MV-4-11 (cell line): ENCODE measurements at regions not wholly inside any gene's neighbourhood (a gene's known extent, or its start where the extent isn't known, plus 50 kb on each side); places are given as distances from the start of the nearest gene placed in this dataset.
A peak's percentile ranks its signal among the peaks of the same experiment; 100 is the strongest.
"Not testable (repeated sequence)": the region's sequence is repeated elsewhere in the genome, so short reads cannot be mapped to it uniquely, and the experiment has no call there.

Source experiments
- DNase-seq: peaks from one replicate; lab custom pipeline; 2025; lab: John Stamatoyannopoulos, UW

DNA sequence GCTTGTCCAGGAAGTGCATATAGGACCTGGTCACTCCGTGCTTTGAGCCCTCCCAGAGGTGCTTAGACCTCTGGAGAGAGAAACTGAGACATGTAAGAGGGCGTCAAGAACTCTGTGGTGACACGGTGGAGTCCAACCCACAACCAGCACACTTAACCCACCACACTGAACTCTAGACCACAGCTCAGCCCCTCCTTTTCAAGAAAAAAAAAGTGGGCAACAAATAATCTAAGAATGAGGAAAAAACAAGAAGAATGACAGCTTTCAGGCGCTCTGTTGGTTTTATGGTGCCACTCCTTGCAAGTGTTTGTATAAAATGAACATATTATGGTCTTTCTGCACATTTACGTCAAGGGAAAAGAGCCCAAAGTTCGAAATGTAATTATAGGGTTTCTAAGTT, 50.2 kb upstream of the SNAPC3 start:
- no peak for DNase-seq

DNA sequence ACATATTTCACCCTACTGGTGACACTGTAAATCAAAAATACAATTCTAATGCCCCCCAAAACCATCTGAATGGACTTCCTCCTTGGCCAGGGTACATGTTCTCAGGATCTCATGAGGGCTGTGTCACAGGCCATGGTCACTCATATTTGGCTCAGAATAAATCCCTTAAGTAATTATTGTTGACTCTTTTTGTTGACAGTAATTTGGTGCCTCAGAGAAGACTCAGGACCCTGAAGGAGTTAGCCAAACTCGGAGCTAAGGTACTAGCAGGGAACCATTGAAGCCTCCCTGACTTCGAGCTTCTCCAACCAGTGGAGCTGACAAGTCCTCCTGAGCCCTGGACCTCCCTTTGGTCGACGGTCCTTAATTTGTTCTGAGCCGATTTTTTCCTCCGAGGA, 51.2 kb upstream of the SNAPC3 start:
- DNase-seq = no peak

DNA sequence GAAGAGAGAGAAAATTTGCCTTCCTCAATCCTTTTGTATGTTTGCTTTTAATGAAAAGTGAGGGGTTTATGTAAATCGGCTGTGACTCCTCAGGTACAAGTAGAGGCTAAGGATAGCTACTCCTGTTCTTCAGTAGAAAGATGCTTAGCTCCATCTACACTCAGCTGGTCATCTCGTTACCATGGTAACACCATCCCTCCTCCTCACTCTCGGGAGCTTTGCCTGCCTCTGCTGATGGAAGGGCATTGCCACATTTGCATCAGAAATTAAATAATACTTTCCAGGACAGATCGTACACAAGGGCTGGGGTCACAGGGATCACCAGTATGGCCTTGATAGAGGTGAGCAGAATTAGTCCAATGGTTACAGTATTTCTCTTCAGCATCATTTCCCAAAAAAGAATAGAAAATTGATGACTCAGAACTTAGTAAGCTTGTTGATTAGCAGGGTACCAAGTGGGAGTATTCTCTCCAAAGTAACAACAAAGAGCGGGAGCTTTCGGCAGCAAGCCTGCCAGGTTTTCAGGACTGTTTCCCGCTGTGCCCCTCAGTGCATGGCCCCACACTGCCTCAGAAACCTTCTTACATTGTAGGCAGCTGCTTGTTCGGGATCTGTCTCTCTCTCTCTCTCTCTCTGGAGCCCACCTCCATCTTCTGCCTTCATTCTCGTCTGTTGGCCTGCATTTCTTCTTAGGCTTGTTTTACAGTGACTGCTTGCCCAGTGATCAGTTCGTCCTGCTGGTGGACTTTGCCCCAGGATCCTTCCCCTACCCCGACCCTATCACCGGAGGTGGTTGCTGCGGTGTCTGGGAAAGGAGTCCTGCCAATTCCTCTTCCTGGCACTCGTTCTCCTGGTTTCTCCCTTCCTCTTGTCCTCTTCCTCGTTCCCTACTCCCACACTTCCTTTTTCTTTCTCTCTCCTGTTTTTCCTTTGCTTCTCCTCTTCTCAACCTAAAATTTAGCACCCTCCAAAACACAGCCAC, 51.9 kb upstream of the SNAPC3 start:
- no peak for DNase-seq

DNA sequence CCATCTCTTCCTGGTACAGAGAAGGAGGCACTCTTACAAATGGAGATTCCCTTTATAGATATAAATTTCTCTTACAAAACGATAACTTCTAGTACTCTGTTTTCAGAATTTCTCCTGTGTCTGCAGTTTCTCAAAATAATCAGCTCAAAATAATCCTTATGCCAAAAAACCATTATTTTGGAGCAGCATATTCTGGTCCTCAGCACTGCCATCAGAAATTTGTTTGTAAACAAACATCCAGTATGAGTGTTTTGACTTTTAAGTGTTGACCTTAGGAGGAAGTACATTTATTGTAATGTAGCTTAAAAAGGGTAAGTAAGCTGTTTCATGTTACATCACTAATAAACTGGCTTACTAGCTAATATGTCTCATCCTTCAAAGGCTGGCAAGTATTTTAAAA, 52.8 kb upstream of the SNAPC3 start:
- no peak for DNase-seq

DNA sequence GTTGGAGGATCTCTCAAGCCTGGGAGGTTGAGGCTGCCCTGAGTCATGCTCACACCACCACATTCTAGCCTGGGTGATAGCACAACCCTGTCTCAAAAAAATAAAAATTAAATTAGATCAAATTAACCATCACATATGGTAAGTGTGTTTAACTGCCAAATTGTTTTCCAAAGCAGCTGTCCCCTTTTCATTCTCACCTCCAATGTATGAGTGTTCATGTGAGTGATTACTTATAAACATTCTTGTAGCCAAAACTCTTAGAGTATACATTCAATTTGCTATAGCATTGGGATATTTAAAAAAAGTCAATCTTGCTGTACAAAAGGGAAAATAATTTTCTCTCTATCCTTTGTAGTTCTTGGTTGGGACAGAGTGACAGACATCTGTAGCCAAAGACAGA, 53.4 kb upstream of the SNAPC3 start:
- DNase-seq = no peak

DNA sequence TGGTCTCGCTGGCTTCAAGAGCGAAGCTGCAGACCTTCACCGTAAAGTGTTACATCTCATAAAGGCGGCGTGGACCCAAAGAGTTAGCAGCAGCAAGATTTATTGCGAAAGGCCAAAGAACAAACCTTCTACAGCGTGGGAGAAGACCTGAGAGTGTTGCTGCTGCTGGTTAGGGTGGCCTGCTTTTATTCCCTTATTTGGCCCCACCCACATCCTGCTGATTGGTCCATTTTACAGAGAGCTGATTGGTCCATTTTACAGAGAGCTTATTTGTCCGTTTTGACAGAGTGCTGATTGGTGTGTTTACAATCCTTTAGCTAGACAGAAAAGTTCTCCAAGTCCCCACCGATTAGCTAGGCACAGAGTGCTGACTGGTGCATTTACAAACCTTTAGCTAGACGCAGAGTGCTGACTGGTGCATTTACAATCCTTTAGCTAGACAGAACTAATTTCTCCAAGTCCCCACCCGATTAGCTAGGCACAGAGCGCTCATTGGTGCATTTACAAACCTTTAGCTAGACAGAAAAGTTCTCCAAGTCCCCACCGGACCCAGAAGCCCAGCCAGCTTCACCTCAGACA, 57.6 kb upstream of the SNAPC3 start:
- not testable (repeated sequence) for DNase-seq

DNA sequence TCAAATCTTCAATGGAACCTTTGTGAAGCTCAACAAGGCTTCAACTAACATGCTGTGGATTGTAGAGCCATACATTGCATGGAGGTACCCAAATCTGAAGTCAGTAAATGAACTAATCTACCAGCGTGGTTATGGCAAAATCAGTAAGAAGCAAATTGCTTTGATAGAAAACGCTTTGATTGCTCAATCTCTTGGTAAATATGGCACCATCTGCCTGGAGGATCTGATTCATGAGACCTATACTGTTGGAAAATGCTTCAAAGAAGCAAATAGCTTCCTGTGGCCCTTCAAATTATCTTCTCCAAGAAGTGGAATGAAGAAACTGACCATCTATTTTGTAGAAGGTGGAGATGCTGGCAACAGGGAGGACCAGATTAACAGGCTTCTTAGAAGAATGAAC, 54.7 kb upstream of the TTC39B start:
- DNase-seq = peak; percentile 20

DNA sequence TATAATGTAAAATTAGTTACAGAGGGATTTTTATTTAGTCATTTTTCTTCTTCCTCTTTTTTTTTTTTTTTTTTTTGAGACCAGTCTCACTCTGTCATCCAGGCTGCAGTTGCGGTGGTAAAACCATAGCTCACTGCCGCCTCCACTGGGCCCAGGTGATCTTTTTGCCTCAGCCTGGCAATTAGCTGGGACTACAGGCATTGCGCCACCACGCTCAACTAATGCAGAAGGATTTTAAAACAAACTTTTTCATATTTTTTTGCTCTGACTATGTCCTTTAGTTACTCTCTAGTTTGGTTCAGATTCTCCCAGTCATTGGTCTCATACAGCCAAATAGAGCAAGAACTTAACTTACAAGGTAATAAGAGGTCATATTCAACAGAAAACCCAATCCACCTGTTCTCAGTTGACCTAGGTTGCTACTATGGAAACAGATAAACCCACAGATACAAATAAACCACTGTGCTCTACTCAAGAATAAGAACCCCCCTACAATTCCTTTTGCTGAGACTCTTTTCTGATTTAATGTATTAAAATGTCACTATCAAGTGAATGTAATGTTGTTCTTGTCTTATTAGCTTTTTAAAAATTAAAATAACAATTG, 50.1 kb upstream of the TTC39B start:
- peak; percentile 82 for DNase-seq
